ENCODE measurements at regions not wholly inside any gene's neighbourhood (a gene's known extent, or its start where the extent isn't known, plus 50 kb on each side); places are given as distances from the start of the nearest gene placed in this dataset.

DNA sequence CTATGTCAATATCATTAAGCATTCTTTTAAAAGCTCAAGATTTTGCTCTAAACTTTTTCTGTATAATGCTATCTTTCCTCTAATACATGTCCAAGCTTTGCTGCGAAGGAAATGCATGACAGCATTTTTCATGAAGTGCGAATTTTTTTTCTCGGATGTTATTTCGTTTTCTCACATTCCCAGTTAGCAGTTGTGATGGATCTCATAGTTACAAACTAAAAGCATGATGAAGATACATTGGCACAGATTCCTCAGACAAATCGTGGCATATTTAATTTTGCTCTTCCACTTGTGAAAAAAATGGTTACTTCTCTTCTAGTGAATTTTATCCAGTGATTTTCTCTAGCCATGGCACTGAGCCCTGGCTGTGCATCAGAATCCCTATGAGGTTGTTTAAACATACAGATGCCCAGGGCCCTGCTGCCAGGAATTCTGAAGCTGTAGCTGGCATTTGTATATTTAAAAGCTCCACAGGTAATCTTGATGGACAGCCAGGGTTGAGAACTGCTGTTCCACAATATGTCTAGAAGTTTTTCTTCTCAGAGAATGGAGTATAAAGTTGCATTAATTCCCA is 299.8 kb upstream of the NEBL start:
- no peak for DNase-seq

DNA sequence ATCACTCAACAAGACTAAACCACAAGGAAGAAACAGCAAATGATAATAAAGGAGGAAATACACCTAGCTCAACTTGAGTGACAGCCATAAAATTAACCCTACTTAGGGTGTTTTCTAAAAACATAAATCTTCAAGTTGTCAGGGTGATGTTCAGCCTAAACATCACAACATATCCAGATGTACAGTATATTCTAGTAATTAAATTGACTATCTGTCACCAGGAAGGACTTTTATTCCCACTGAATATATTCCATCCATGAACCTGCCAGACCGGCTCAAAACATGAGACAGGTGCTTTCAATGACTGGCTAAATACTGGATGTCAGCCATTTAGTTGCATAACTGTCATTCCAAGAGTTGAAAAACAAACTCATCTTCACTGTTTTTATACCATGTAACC is 298.1 kb upstream of the NEBL start:
- DNase-seq = no peak

DNA sequence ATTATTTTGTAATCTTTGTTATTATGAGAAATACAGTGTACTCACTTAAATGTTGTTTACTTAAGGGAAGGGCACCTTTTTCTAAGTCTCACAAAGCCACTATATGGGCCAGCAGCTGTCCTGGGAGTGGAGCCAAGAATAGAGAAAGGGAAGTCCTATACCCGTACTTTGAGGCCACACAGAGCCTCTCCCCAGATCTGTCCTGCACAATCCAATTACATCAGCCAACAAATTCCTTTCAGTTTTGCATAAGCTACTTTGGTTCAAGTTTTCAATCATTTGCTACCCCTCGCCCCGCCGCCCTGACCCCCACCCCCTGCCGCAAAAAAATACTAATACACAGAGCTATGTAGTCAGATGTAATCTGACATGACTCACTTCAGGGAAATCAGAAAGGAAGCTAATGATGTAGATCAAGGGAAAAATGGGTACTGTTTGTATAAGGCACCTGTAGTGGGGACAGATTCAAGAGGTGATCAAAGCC is 297.4 kb upstream of the NEBL start:
- no peak for DNase-seq

DNA sequence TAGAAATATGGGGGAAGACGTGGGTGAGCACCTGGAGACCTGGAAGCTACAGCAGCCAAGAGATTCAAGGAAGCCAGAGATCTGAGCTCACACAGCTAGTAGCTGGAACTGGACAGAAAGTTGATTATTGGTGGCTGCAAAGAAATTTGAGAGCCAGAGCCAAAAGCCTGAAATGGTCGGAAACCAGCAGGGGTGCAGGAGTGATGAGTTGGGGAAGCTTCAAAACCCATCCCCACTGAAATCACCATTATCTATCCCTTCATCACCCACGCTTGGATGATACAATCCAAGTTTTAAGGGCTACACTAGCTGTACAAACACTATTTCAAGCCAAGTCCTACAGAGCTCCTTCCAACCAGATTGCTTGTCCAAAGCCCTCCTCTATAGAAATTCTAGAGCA is 296.1 kb upstream of the NEBL start:
- no peak for DNase-seq

DNA sequence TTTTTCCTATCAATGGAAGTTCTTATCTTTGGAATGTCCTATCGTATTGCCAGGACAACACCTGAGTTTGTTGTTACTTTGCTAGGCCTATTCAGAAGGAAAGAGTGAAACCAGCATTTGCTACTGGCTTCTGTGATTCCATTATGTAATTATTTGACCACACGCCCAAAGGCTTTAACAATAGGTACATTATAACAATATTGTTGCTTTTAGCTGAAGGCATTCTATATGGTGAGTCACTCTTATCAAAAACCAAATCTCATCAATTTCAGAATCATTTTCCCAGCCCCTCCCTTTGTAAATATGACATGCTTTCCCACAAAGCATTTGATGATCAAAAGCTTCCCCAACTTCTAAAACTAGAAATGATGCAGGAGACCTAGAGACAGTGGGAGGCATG is 294.4 kb upstream of the NEBL start:
- DNase-seq = no peak

DNA sequence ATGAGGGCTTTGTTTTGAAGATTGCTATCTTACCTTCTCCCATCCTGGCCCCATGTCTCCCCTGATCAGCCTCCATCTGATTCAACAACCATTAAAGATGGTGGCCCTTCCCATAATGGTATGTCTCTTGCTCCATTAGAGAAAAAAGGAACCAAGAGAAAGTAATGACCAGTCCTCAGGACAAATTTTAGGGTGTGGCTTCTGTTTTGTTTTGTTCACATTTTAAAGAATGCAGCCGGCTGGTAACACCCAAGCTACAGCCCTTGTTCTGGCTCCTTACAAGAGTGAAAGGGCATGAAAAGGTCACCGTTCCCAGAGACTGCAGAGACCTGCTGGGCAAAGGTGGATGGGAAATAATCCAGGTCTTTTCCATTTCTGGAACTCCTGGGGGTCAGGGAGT is 287.9 kb upstream of the NEBL start:
- no peak for DNase-seq

DNA sequence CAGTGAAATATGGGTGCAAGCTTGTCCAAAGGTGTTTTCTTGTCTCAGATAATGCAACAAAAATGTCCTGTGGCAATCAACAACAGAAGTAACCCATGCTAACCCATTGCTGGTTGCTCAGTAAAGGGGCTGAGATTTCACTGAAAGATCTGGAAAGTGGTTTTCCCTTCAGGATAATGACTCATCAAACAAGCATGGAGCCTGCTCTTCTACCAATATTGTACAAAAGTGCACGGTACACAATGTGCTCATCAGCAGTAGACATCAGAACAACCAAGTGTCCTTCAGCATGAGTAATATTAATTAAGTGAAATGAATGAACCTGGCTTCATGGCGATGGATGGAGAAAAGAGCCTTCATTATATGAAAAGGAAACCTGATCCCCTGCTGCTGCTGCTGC is 287.1 kb upstream of the NEBL start:
- no peak for DNase-seq

DNA sequence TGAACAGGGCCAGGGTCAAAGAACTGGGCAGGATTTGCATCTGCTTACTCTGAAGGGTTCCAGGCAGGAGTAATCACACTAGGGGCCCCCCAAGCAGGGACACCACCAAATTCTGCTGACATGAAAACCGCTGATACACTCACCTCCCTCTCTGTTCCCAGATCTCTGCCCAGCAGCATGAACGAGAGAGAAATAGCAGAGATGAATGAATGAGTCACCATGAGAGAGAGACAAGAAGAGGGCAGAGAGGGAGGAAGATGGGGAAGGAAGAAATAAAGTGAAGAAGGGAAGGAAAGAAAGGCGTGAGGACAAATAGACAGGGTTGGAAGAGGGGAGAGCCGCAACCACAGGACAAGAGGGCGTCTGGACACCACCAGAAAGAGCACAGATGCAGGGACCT is 285.9 kb upstream of the NEBL start:
- no peak for DNase-seq

DNA sequence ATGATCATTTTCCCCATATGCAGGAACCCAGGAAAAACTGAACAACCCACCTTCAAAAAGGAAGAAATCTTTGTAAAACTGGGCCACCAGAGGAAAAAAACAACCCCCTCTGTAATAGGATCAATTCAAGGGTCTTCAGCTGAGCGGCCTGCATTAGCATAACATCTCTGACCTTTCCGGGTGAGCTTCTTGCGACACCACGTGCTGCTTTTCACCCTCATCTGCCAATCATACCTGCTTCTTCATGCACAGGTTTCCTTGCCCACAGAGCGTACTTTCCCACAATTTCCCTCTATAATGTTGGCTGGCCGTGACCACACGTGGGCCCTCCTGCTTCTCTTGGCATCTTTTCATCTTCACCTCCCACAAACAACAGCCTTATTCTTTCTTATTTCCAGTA is 284.3 kb upstream of the NEBL start:
- DNase-seq = no peak

DNA sequence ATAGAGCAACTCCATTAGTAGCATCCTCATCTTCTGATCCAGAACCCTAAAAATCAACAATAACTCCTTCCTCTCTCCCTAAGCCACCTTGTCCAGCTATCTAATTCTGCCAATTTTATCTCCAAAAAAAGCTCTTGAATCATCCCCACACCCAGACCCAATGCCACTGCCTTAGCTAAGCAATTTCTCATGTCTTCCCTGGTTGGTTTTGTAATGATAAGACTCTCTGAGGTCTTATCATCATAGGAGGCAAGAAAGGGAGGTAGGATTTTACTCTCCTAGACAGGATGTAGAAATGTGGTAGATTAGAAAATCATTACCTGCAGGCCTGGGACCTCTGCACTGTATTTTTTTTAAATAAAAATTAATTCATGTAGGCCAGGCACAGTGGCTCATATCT is 283.5 kb upstream of the NEBL start:
- no peak for DNase-seq

DNA sequence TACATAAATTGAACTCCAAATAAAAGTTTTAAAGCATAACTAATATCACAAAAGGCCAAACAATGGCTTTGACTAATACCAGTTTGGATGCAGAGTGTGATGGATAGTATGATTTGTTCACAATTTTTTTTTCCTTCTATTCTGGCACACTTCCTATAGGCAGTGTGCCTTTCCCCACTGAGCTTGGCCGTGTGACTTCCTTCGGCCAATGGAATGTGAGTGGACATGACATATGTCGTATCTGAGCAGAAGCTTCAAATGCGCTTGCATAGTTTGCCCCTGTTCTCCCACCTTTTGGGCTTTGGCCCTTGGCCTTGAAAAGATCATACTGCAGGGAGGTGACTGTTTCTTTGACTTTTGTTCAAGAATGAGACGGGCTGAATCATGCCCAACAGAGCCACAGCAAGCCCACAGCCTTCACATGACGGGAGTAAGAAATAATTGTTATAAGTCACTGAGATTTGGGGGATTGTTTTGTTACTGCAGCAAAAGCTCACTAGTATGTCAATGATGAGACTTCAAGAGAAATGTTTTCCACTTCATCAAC is 279.9 kb upstream of the NEBL start:
- no peak for DNase-seq

DNA sequence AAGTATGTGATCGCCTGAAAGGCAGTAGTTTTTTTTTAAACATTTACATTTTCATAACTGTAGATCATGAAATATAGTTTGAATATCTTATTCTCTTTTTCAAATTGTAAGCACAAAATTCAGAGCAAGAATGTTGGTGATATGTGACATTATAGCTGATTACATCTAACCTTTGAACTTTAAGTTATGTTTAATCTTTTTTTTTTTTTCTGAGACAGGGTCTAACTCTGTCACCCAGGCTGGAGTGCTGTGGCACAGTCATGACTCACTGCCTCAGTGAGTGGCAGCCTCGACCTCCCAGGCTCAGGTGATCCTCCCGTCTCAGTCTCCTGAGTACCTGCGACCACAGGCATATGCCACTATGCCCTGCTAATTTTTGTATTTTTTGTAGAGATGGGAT is 278.7 kb upstream of the NEBL start:
- no peak for DNase-seq

DNA sequence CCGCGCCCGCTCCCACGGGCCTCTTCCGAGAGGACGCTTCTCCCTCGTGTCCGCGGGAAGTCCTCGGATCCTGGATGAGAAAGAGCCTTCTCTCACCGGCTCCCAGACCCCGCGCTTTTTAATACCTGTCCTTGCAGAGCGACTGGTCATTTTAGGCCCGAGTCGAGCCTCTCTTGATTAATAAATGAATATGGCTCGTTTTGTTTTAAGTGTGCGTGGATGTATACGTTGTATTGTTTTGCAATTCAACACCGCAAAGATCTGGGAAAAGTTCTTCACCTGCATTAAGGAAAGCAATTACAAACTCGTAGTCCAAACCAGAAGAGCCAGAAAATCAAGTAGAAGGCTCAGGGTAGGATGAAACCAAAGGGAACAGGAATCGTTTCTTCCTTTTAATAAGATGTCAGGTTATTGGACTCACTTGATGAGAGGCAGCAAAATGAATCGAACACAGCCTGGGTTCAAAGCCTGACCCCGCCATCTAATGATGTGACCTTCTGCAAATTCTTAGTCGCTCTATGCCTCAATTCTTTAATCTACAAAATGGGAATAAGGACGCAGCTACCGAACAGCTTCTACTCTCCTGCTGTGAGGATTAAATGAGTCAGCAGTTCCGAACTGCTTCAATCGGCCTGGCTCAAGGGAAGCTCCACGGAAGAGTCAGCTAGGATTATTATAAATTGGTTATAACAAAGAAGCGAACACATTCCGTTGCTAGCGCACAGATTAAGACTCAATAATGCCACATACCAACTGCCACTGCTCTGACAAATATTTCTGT is 277.8 kb upstream of the NEBL start:
- no peak for DNase-seq

DNA sequence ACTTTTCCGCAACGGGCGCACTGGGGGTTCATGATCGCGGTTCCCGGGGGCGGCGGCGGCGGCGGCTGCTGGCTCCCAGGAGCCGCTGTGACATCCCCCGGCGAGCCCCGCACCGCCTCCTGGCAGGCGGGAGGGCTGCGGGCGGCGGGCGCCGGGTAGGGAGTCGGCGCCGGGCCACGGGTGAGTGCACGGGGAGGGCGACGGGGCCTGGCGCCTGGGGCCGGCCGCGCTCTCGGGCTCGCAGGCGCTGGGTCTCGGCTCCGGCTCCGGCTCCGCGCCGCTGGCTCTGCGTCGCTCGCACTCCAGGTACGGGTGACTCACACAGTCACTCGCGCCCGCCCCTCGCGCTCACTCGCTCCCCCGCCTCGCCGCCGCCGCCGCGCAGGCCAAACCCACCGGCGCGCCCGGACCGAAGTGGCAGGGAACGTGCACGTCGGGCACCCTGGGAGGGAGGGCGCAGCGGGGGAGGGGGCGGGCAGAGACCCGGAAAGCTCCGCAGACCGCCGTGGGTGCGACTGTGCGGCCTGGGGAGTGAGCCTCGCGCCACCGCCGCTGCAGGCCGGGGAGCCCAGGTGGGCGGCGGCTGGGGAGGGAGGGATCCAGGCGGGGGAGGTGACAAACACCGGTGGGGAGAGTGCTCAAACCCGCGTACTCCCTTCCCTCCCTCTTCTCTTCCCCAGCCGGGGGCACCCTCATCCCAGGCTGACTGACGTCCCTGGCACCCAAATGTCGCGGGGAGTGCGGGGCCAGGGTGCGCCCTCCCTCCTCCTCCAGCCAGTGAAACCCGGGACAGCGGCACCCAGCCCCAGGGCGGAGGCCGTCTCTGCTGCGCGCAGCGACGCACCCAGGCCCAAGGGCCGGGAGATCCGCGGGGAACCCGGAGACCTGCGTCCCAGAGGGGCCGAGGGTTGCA is 276.9 kb upstream of the NEBL start:
- no peak for DNase-seq

DNA sequence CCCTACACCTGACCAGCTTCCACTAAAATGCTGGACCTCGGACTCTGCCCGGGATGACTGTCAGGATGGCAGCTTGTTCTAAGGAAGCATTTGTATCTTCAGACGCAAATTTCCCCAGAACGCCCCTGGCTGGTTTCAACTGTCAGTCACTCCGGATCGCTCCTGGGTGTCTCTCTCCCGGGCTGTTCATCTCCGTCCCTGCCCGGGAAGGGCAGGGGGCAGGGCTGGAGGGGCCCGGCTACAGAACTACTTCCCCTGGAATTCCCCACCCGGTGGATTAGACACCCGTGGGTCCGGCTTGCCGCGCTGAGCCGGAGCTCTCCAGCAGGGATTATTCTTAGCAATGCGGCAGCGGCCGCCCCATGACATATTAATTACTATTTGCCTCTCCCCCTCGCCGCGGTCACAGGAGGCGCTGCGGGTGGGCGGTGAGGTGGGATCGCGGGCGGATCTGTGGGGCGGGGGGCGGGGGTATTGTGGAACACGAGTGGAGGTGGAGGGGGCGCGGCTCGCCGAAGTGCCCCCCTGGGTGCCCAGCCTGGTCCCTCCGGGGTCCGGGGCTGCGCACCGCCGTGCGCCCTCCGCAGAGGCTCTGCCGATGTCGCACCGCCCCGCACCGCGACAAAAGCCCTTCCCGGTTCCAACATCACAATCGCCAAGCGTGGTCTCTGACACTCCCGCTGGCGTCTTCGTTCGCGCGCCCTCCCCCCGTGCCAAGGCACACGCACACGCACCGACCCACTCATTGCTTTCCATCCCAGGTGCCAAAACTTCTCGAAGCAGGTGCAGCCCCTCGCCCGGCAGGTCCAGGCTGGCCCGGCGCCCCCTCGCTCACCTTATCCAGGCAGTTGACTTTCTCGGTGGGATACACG is 276.1 kb upstream of the NEBL start:
- no peak for DNase-seq

DNA sequence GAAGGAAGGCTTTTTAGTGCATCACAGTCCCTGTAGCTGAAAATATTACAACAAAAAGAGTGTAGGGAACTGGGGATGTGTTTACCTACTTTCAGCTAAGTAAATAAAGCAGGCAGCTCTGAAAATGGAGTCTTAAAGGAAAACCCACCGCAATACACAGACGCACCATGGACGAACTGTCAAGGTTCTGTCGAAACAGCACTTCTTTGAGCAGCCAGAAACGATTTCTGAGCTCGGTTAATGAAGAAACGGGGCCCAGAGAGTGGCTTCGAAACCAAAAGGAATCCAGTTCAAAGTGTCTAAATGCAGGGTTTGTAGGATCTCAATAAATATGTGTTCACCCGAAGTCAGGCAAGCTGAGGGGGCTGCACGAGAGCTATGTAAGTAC is 275.4 kb upstream of the NEBL start:
- DNase-seq = no peak

DNA sequence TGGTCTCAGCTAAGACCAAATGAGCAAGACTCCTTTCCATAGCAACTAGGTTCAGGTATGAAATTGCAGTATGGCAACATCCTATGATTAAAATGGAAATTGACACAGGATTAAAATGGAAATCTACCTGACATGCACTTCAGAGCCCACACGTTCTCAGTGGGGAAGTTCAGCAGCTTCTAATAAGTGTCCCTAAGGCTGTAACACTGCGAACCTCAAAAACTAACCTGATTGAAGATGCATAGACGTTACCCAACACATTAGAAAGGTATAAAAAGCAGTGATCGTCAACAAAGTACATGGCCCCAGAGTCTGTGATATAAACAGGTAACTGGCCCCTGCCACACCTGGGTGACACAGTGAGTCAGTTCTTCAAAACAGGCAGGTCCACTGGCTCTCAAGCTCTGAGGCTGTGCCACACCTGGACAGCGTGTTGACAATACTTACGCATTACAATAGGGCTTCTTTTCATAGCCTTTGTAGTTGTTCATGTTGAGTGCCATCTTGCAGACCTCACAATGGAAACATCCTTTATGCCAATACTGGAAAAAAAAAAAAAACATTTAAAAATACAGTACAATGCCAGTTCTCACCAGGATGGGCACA is 274.9 kb upstream of the NEBL start:
- no peak for DNase-seq

DNA sequence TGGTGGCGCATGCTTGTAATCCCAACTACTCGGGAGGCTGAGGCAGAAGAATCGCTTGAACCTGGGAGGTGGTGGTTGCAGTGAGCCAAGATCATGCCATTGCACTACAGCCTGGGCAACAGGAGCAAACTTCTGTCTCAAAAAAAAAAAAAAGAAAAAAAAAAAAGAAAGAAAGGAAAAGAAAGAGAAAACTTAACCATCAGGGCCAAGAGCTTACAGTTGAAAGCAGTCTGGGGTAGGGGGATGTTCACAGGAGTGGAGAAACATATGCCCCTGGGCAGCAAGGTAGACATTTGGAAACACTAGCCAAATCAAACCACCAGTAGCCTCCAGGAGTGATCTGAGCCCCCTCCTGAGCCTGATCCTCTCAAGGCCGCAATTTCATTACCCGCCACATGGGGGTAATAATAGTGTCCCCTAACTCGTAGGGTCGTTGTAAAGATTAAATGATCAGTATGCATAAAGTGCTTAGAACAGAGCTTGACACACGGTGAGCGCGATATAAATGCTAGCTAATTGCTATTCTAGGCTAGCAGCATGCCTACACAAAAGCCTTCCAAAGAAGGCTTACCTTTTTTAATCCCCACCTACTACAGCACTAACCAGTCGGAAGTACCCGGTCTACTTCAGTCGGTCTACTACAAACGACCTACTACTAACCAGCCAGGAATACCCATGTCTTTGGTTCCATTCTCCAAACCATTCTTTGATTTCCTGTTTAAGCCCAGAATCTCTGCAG is 274.3 kb upstream of the NEBL start:
- no peak for DNase-seq

DNA sequence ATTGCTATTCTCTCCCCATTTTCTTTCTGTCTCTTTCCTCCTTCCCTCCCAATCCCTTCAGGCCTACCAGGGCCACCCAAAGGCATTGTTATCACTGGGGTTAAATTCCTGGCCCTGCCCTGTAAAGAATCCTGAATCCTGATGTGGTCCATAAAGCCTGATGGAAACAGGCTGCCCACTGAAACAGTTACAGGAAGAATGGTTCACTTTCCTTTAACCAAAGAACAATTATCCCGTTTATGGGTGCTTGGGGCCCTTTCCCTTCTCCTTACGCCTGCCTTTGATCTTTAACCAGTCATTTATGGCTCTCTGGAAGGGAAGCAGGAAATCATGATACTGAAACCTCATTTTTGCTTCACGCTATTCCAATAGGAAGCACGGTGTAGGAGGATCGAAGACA is 273.1 kb upstream of the NEBL start:
- no peak for DNase-seq

DNA sequence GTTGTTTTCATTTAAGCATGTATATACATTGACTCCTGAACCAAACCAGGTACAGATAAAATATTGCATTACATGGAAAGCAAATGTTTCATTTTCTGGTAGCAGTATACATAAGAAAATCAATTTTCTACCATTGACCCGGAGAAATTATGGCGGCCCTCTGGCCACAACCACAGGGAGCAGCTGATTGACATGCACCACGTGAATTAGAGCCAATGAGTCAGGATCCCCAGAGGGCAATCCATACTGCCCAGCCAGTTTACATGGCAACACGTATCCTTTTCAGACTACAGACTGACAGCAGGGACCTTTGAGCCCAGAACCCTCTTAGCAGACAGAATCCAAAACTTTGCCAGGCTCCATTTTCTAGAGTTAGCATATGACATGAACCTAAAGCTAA is 272.2 kb upstream of the NEBL start:
- no peak for DNase-seq

DNA sequence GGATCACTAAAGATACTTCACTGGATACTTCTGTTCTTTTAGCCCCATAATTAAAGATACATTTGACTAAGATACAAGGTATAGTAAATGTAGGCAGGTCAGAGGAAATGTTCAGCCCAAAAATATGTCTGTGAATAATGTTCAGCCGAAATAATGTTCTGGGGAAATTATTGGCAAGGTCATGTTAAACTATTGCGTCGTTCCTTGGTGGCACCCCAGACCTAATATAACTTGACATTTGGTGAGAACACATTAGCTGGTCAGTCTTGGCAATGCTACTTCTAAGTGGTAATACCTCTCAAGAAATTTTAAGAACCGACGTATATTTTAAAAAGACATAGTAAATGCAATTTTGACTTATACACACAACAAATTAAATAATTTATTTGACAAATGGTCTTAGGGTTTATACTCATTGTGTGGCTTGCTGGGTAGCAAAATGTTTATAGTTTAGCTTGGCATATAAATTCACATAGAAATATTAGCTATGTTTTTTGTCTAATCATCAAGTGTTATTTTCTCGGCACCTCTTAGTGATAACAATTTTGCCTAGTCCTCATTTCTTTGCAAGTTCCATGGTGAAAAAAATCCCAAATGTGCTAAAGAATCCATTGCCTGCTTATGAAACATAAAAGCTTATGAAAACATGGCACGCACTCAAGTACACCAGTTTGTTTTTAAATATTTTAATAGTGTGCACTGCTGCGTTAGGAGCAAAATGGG is 270.3 kb upstream of the NEBL start:
- DNase-seq = no peak
